HG03439 (cell line): ENCODE measurements at regions not wholly inside any gene's neighbourhood (a gene's known extent, or its start where the extent isn't known, plus 50 kb on each side); places are given as distances from the start of the nearest gene placed in this dataset.

Experiments
- ATAC-seq: cut with Tn5 transposase; IDR thresholded peaks from one replicate; pipeline ENCODE4 v1.9.1; 2021; ENCODE audit warnings: mild to moderate bottlenecking, moderate library complexity; ENCODE audit not compliant: unreplicated experiment

- ATAC-seq = no peak
These were observed 53.6 kb upstream of the CCNG1 start for GRCh38 chr5:163383754-163384153.

GRCh38 chr5:163384669-163385068, 52.7 kb upstream of the CCNG1 start:
- ATAC-seq = no peak

DNA sequence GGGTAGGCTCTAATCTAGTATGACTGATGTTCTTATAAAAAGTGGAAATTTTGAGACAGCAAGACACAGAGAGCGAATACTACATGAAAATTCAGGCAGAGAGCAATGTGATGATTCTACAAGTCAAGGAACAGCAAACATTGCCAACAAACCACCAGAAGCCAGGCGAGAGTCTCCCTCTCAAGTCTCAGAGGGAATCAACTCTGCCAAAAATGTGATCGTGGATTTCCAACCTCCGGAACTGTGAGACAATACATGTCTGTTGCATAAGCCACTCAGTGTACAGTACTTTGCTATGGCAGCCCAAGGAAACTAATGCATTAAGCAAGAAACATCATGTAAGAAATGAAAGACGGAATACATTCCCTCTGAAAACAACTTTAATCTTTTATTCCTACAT, 52.1 kb upstream of the CCNG1 start:
- ATAC-seq = no peak

- no peak for ATAC-seq
These were observed 51.6 kb upstream of the CCNG1 start for GRCh38 chr5:163385824-163386223.

DNA sequence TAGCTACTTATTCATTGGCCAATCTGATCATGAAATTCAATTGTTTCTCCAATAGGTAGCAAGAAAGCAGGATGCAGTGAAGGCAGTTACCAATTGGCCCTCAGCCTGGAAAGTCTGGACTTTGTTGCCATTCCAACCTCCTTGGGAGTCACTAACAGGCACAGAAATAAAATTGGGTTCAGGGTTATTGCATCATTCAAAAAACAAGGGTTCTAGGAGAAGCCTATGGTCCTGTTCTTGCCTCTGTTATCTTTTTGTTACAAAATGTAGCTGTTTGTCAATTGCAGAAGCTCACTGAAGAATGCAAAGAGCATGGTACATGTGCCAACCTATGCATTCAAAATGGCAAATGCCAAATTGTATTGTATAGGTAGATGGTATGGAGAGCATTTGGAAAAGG, 51.0 kb upstream of the CCNG1 start:
- no peak for ATAC-seq

GRCh38 chr5:163387589-163388343, 49.6 kb upstream of the CCNG1 start:
- no peak for ATAC-seq
